Spleen (tissue), 7 donors: ENCODE measurements at regions not wholly inside any gene's neighbourhood (a gene's known extent, or its start where the extent isn't known, plus 50 kb on each side); places are given as distances from the start of the nearest gene placed in this dataset.

Source experiments
- CTCF ChIP-seq, 11 experiments: fragments of 200-600 bp in 7 of 11; fragments of 450-650 bp in 4 of 11; sonication (generic) in 4 of 11; IDR thresholded peaks in 8 of 11; conservative IDR thresholded peaks in 3 of 11; 1 replicate in 7 of 11; 2 replicates in 4 of 11; pipeline versions ENCODE4 v1.4.0 to v1.8.0; 2016 to 2021; ENCODE audit warnings: antibody characterized with exemption in 11 of 11, inconsistent platforms in 4 of 11, mild to moderate bottlenecking in 1 of 11
- POLR2A ChIP-seq, 3 donors: fragments of 450-650 bp; IDR thresholded peaks; one replicate each; pipeline ENCODE4 v1.5.1; 2017; ENCODE audit warnings: antibody characterized with exemption in 3 of 3, mild to moderate bottlenecking in 1 of 3
- POLR2AphosphoS5 ChIP-seq, 3 donors: sonication (generic); formaldehyde crosslinking; IDR thresholded peaks; one replicate each; pipeline ENCODE4 v1.5.1; 2017; ENCODE audit warnings: antibody characterized with exemption in 3 of 3
- donor health status: DM: no; HTN: no; CAD: no; lungs with moderate emphysema.
- donor health status: DM: no; HTN: no; CAD: no.
- donor health status: DM: no; HTN: no; CAD: no.

- TF ChIP-seq CTCF (IDR thresholded peaks at IDR 0.05 in 8 of 11, conservative IDR thresholded peaks at IDR 0.05 in 3 of 11) (no peak), POLR2A (IDR thresholded peaks at IDR 0.05) (no peak), POLR2AphosphoS5 (IDR thresholded peaks at IDR 0.05) (no peak)
Measured at GRCh38 chrX:22818061-22818460, 181.7 kb upstream of the DDX53 start.
